ENCODE measurements at regions not wholly inside any gene's neighbourhood (a gene's known extent, or its start where the extent isn't known, plus 50 kb on each side); places are given as distances from the start of the nearest gene placed in this dataset.
"Not testable (repeated sequence)": the region's sequence is repeated elsewhere in the genome, so short reads cannot be mapped to it uniquely, and the experiment has no call there.

GRCh38 chr6:114928731-114929130, 585.9 kb upstream of the HS3ST5 start:
- H2AFZ ChIP-seq (ENCODE audit: low read depth); H3K4me1 ChIP-seq (ENCODE audit: control insufficient read depth in 1 of 2, insufficient read depth in 2 of 2, low read depth in 1 of 2, low read length in 1 of 2); H3K9me3 ChIP-seq; H3K9me2 ChIP-seq; H3K79me2 ChIP-seq (ENCODE audit: insufficient read depth); H3K4me2 ChIP-seq; H3K9ac ChIP-seq; H3K4me3 ChIP-seq (ENCODE audit: low read depth in 2 of 2, low read length in 1 of 2); CTCF ChIA-PET; H3K27ac ChIP-seq (ENCODE audit: low read depth in 2 of 2, low read length in 1 of 2); H4K20me1 ChIP-seq (ENCODE audit: insufficient read depth); H3K36me3 ChIP-seq (replicated peaks in 1 of 2; ENCODE audit: control insufficient read depth in 1 of 2, insufficient read depth in 2 of 2, low read length in 1 of 2); H3F3A ChIP-seq (replicated peaks; ENCODE audit: insufficient read depth); DNase-seq; H3K27me3 ChIP-seq (ENCODE audit: insufficient read depth); POLR2A ChIA-PET: not testable (repeated sequence)
- 54% methylated on average over 7 of the region's 8 CpGs for WGBS (ENCODE audit: low lambda C conversion rate)

DNA sequence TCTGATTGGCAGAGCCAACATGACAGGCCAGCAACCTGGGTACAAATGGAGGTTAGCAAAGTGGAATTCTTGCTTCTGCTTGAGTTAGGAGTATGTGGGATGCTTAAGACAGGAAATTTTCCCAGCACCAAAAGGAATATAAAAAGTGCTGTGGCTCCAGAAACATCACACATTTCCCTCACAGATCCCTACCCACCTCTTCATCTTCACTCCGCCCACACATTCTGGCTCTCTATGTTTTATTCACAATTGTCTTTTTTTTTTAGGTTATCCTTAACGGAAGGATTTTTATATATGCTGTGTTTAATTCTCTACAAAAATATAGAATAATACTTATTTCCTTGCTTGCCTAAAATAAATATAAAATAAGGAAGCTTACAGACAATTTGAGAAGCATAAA, 563.3 kb upstream of the HS3ST5 start:
- Histone ChIP-seq H3F3A (replicated peaks; ENCODE audit: insufficient read depth) (no peaks in the 10 kb centered on the region), H3K27me3 (ENCODE audit: insufficient read depth) (no peaks in the 10 kb centered on the region), H3K27ac (ENCODE audit: low read depth in 2 of 2, low read length in 1 of 2) (no peak overlapping the region), H2AFZ (ENCODE audit: low read depth) (no peak overlapping the region), H3K4me1 (ENCODE audit: control insufficient read depth in 1 of 2, insufficient read depth in 2 of 2, low read depth in 1 of 2, low read length in 1 of 2) (no peaks in the 10 kb centered on the region), H3K4me3 (ENCODE audit: low read depth in 2 of 2, low read length in 1 of 2) (no peak overlapping the region), H3K79me2 (ENCODE audit: insufficient read depth) (no peaks in the 10 kb centered on the region), H3K36me3 (replicated peaks in 1 of 2; ENCODE audit: control insufficient read depth in 1 of 2, insufficient read depth in 2 of 2, low read length in 1 of 2) (no peaks in the 10 kb centered on the region), H3K9ac (no peak overlapping the region), H4K20me1 (ENCODE audit: insufficient read depth) (no peaks in the 10 kb centered on the region), H3K9me3 (no peaks in the 10 kb centered on the region), H3K4me2 (no peak overlapping the region), H3K9me2 (no peaks in the 10 kb centered on the region)
- ChIA-PET POLR2A (no interaction called here), CTCF (no interaction called here)
- TF ChIP-seq MXI1 (IDR thresholded peaks at IDR 0.05; ENCODE audit: low read depth, low read length) (no peak), FOXJ3 (CRISPR knock-in tag; IDR thresholded peaks at IDR 0.05) (no peak), MEF2A (IDR thresholded peaks at IDR 0.05; ENCODE audit: borderline replicate concordance, low read depth) (no peak), YY1 (IDR thresholded peaks at IDR 0.05; ENCODE audit: low read depth) (no peak), EZH2phosphoT487 (IDR thresholded peaks at IDR 0.05; ENCODE audit: borderline replicate concordance, low read depth) (no peak), RFX5 (IDR thresholded peaks at IDR 0.05; ENCODE audit: low read length) (no peak), POLR2AphosphoS5 (IDR thresholded peaks at IDR 0.05; ENCODE audit: low read depth, low read length) (no peak)
- TF ChIP-seq, protein P1, sequence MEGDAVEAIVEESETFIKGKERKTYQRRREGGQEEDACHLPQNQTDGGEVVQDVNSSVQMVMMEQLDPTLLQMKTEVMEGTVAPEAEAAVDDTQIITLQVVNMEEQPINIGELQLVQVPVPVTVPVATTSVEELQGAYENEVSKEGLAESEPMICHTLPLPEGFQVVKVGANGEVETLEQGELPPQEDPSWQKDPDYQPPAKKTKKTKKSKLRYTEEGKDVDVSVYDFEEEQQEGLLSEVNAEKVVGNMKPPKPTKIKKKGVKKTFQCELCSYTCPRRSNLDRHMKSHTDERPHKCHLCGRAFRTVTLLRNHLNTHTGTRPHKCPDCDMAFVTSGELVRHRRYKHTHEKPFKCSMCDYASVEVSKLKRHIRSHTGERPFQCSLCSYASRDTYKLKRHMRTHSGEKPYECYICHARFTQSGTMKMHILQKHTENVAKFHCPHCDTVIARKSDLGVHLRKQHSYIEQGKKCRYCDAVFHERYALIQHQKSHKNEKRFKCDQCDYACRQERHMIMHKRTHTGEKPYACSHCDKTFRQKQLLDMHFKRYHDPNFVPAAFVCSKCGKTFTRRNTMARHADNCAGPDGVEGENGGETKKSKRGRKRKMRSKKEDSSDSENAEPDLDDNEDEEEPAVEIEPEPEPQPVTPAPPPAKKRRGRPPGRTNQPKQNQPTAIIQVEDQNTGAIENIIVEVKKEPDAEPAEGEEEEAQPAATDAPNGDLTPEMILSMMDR (IDR thresholded peaks at IDR 0.05) = no peak
- DNase-seq = no peak
- 36% methylated on average over 2 of the region's 2 CpGs for WGBS (ENCODE audit: low lambda C conversion rate)

- no peak overlapping the region for H3K9ac ChIP-seq
- peaks cover 10% of the 10 kb centered on the region; the same call in 1 of the 2 replicates for H3K9me3 ChIP-seq
- H3F3A ChIP-seq (replicated peaks; ENCODE audit: insufficient read depth) = no peaks in the 10 kb centered on the region
- no peaks in the 10 kb centered on the region for H3K4me1 ChIP-seq (ENCODE audit: control insufficient read depth in 1 of 2, insufficient read depth in 2 of 2, low read depth in 1 of 2, low read length in 1 of 2)
- no peaks in the 10 kb centered on the region for H3K79me2 ChIP-seq (ENCODE audit: insufficient read depth)
- no peak overlapping the region for H3K4me3 ChIP-seq (ENCODE audit: low read depth in 2 of 2, low read length in 1 of 2)
- H2AFZ ChIP-seq (ENCODE audit: low read depth) = no peak overlapping the region
- CTCF ChIA-PET = no interaction called here
- POLR2A ChIA-PET = no interaction called here
- H3K27ac ChIP-seq (ENCODE audit: low read depth in 2 of 2, low read length in 1 of 2) = no peak overlapping the region
- H3K9me2 ChIP-seq = no peaks in the 10 kb centered on the region
- H3K27me3 ChIP-seq (ENCODE audit: insufficient read depth) = no peaks in the 10 kb centered on the region
- no peak overlapping the region for H3K4me2 ChIP-seq
- DNase-seq = no peak
- no peaks in the 10 kb centered on the region for H3K36me3 ChIP-seq (replicated peaks in 1 of 2; ENCODE audit: control insufficient read depth in 1 of 2, insufficient read depth in 2 of 2, low read length in 1 of 2)
- no peak for TF ChIP-seq SMC3 (IDR thresholded peaks at IDR 0.05; ENCODE audit: low read depth, low read length)
- TF ChIP-seq TCF12 (IDR thresholded peaks at IDR 0.05) = no peak
- no peak for TF ChIP-seq RFX5 (IDR thresholded peaks at IDR 0.05; ENCODE audit: low read length)
- no peak for TF ChIP-seq RCOR1 (IDR thresholded peaks at IDR 0.05; ENCODE audit: low read length)
- TF ChIP-seq GATA2 (CRISPR knock-in tag; IDR thresholded peaks at IDR 0.05) = no peak
- no peaks in the 10 kb centered on the region for H4K20me1 ChIP-seq (ENCODE audit: insufficient read depth)
These were observed 554.7 kb upstream of the HS3ST5 start for GRCh38 chr6:114897536-114897935.

Data from SK-N-SH (cell line).